Gastroesophageal sphincter (tissue), 3 donors: ENCODE measurements at regions not wholly inside any gene's neighbourhood (a gene's known extent, or its start where the extent isn't known, plus 50 kb on each side); places are given as distances from the start of the nearest gene placed in this dataset.

ENCODE experiments used
- POLR2A ChIP-seq, 2 donors: fragments of 450-650 bp; IDR thresholded peaks; one replicate each; pipeline ENCODE4 v1.6.1; 2017; ENCODE audit warnings: antibody characterized with exemption in 2 of 2, mild to moderate bottlenecking in 2 of 2, moderate library complexity in 1 of 2
- TF ChIP-seq, protein P1 (sequence below), 4 experiments: fragments of 200-600 bp in 2 of 4; fragments of 450-650 bp in 2 of 4; sonication (generic) in 1 of 4; IDR thresholded peaks; one replicate each; pipeline ENCODE4 v1.5.1; 2017 to 2019; ENCODE audit warnings: antibody characterized with exemption in 4 of 4, mild to moderate bottlenecking in 2 of 4, moderate library complexity in 2 of 4

DNA sequence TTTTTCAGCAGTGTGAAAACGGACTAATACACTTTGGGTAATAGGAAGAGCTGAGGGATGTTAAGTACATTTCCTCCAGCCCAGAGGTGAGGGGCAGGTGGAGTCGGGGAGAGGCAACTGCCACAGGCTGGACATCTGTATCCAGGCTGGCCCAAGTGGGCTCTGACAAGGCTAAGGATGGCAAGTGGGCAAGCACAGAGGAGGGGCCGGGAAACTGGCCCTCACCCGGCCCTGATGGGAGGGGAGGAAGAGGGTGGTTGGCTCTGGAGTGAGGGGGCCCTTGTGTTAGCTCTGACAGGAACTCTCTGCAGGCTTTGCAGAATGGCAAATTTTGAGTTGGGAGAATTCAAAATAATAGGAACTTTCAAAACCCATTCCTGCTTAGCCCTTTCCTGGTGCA is 251.0 kb upstream of the TNRC6C start:
- TF ChIP-seq POLR2A (IDR thresholded peaks at IDR 0.05) = no peak
- TF ChIP-seq, protein P1, sequence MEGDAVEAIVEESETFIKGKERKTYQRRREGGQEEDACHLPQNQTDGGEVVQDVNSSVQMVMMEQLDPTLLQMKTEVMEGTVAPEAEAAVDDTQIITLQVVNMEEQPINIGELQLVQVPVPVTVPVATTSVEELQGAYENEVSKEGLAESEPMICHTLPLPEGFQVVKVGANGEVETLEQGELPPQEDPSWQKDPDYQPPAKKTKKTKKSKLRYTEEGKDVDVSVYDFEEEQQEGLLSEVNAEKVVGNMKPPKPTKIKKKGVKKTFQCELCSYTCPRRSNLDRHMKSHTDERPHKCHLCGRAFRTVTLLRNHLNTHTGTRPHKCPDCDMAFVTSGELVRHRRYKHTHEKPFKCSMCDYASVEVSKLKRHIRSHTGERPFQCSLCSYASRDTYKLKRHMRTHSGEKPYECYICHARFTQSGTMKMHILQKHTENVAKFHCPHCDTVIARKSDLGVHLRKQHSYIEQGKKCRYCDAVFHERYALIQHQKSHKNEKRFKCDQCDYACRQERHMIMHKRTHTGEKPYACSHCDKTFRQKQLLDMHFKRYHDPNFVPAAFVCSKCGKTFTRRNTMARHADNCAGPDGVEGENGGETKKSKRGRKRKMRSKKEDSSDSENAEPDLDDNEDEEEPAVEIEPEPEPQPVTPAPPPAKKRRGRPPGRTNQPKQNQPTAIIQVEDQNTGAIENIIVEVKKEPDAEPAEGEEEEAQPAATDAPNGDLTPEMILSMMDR (IDR thresholded peaks at IDR 0.05) = no peak
